Coronary artery (tissue), 2 donors: ENCODE measurements at regions not wholly inside any gene's neighbourhood (a gene's known extent, or its start where the extent isn't known, plus 50 kb on each side); places are given as distances from the start of the nearest gene placed in this dataset.

Experiments used
- DNase-seq: peaks from one replicate; pipeline ENCODE4 v3.0.0-alpha.2; 2017; ENCODE audit warnings: low spot score
- H3K27ac ChIP-seq, 2 donors: fragments of 200-600 bp; sonication (generic); one replicate each; pipeline ENCODE4 v1.5.1; 2016 to 2019
- H3K4me3 ChIP-seq: fragments of 200-600 bp; sonication (generic); 2 replicates; pipeline ENCODE4 v1.5.1; 2016; ENCODE audit warnings: mild to moderate bottlenecking, moderate library complexity
- CTCF ChIP-seq: fragments of 200-600 bp; sonication (generic); IDR thresholded peaks from one replicate; pipeline ENCODE4 v1.5.1; 2019; ENCODE audit warnings: antibody characterized with exemption

DNA sequence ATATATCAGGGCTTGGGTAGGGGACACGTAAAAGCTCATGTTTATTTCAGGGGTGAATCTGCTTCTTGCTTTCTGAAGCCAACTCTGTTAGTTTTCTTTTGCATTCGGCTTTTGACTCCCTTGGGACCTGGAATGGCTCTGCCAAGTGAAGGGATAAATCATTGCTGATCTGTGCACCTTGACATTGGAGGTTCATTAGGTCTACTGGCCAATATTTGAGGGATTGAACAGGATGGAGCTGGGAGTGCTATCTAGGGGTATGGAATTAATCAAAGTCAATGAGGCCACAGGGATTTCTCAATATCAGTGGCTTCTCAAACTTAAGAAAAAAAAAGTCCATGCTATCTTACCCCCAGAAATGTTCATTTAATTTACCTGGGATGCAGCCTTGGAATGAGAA is 203.5 kb upstream of the RMST start:
- Histone ChIP-seq H3K4me3 (no peak overlapping the region), H3K27ac (no peak overlapping the region)
- no peak for DNase-seq
- TF ChIP-seq CTCF = no peak

DNA sequence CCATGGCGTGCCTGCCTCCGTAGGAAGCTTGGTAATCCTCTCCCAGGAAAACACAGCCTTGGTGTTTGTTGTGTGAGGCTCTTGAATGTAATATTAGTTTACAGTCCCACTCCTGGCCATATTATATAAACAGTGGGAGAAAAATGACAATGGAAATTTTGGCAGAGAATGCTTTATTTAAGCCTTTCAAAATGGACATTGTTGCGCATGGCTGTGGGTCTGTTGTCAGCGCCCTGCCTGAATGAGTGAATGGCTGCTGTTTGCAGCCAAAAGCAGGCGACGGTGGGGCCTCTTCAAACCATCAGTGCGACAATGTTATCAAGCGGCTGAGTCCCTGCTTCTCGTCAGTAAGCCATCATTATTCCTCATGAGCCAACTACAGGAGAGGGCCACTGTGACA is 201.8 kb upstream of the RMST start:
- H3K4me3 ChIP-seq = no peak overlapping the region
- no peak overlapping the region for H3K27ac ChIP-seq
- TF ChIP-seq CTCF = no peak
- DNase-seq = no peak

DNA sequence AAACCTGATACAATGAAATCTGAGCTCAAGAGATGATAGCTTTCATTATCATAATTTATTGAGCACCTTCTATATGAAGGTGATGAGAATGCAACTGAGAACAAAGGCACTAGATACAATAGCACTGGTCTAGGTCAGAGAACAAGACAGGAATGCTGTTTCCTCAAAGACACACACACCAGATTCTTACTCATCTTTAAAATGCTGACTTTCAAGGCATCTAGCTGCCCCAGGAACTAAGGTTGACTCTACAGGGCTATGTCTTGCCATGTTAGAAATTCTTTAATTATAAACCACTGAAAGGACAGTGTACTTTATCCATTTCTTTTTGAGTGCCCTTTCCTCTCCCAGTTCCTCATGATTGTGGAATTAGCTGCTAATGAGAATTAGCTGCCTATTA is 195.4 kb upstream of the RMST start:
- DNase-seq = no peak
- TF ChIP-seq CTCF = no peak
- H3K4me3 ChIP-seq = no peak overlapping the region
- no peak overlapping the region for H3K27ac ChIP-seq

GRCh38 chr12:97267594-97268202 is 194.9 kb upstream of the RMST start:
- Histone ChIP-seq H3K4me3 (no peak overlapping the region), H3K27ac (no peak overlapping the region)
- no peak for DNase-seq
- TF ChIP-seq CTCF = no peak

- Histone ChIP-seq H3K27ac (no peak overlapping the region), H3K4me3 (no peak overlapping the region)
- no peak for DNase-seq
- no peak for TF ChIP-seq CTCF
Measured at GRCh38 chr12:97272471-97272870, 190.1 kb upstream of the RMST start.

DNA sequence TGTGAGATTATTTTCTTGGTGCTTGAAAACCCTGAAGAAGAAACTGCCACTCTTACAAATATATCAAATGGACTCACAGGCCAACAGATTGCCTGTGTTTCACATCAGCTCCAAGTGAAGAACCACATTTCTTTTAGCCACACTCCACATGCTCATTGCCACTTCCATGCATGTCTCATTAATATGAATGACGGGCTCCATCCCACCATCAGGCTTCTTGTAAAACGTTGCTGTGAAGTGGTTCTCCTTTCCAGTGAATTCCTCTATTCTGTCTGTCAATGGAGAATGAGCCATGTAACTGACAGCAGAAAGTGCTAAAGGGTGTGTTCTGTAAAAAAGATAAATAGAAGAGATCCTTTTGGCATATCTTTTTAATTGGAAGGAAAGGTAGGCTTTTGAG is 188.2 kb upstream of the RMST start:
- Histone ChIP-seq H3K4me3 (no peak overlapping the region), H3K27ac (no peak overlapping the region)
- no peak for TF ChIP-seq CTCF
- DNase-seq = no peak

- DNase-seq = no peak
- Histone ChIP-seq H3K4me3 (no peak overlapping the region), H3K27ac (no peak overlapping the region)
- TF ChIP-seq CTCF = no peak
Measured at GRCh38 chr12:97275256-97275655, 187.3 kb upstream of the RMST start.
